ENCODE measurements at regions not wholly inside any gene's neighbourhood (a gene's known extent, or its start where the extent isn't known, plus 50 kb on each side); places are given as distances from the start of the nearest gene placed in this dataset.

DNA sequence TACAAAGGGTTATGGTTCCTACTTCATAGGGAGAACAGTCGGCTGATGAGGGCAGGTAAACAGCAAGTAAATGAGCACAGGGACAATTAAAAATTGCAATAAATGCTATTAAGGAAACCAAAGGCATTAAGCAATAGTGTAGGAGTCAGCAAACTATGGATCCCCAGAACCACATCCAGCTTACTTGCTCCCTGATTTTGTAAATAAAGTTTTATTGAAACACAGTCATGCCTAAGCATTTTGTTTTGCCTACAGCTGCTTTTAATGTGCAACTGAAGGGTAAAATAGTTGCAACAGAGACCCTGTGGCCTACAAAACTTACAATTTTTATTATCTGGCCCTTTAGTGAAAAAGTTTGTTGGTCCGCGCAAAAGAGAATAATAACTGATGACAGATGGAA lies 351.2 kb upstream of the NR2F2 start:
- TF ChIP-seq CTCF (IDR thresholded peaks at IDR 0.05; ENCODE audit: control extremely low read depth in 1 of 3, insufficient read depth in 1 of 3, low read depth in 1 of 3, low read length in 3 of 3) = no peak
- no peak for TF ChIP-seq RAD21 (IDR thresholded peaks at IDR 0.05 in 1 of 2, conservative IDR thresholded peaks at IDR 0.05 in 1 of 2; ENCODE audit: low read depth in 2 of 2, low read length in 2 of 2)
- TF ChIP-seq BRCA1 (IDR thresholded peaks at IDR 0.05; ENCODE audit: low read depth, low read length) = no peak
- TF ChIP-seq POLR2AphosphoS5 (IDR thresholded peaks at IDR 0.05; ENCODE audit: low read depth, low read length) = no peak
- TF ChIP-seq, protein P1, sequence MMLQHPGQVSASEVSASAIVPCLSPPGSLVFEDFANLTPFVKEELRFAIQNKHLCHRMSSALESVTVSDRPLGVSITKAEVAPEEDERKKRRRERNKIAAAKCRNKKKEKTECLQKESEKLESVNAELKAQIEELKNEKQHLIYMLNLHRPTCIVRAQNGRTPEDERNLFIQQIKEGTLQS (IDR thresholded peaks at IDR 0.05; ENCODE audit: insufficient read depth, low read depth, low read length) = no peak
- TF ChIP-seq SP2 (IDR thresholded peaks at IDR 0.05; ENCODE audit: low read length) = no peak
- no peak for TF ChIP-seq RBBP5 (IDR thresholded peaks at IDR 0.05; ENCODE audit: borderline replicate concordance, low read depth, low read length)
- no peak for TF ChIP-seq TAF1 (IDR thresholded peaks at IDR 0.05; ENCODE audit: low read depth, low read length)
- TF ChIP-seq SP1 (IDR thresholded peaks at IDR 0.05; ENCODE audit: low read depth, low read length) = no peak
- TF ChIP-seq ASH2L (IDR thresholded peaks at IDR 0.05; ENCODE audit: low read length) = no peak
- TF ChIP-seq POLR2A (IDR thresholded peaks at IDR 0.05; ENCODE audit: control extremely low read depth in 1 of 2, low read depth in 2 of 2, low read length in 2 of 2) = no peak

Data from H1 (cell line).